Occipital lobe (tissue), 1 donor: ENCODE measurements at regions not wholly inside any gene's neighbourhood (a gene's known extent, or its start where the extent isn't known, plus 50 kb on each side); places are given as distances from the start of the nearest gene placed in this dataset.

Source experiments
- DNase-seq: peaks from one replicate; lab custom pipeline; 2025; lab: John Stamatoyannopoulos, UW

GRCh38 chr5:54651482-54652076 is 134.0 kb downstream of the SNX18 start:
- DNase-seq = no peak

- no peak for DNase-seq
These were observed 131.5 kb downstream of the SNX18 start for GRCh38 chr5:54649041-54649504.

DNA sequence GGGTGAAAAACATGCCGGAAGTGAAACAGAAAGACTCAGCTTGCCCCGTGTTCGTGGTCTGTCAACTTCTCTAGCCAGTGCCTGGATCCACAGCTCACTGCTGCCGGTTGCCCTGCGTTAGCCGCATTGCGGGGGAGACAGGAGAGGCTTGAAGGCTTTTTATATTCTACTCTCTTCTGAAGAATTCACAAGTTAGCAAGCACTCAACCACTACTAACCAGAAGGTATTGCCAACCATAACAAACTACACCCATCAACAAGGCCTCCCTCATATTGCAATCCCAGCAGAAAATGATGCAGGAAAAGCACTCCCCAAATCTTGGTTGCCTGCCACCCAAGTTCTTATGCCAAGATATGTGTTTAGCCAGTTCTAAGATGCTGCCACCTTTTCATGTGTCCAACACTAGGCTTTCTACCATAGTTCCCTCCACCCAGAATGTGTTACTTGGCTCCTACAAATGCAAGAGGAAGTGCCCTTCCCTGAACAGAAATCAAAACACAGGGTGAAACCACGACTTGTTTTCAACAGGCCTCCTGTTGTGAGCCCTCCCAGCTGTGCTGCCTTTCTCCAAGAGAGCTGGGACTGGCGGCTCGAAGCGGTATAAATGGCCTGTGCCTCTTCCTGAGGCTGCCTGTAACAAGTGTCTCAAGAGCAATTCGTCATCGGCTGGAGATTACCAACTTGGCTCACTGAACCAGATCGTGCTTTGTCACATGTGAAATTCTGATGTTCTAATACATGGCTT is 129.0 kb downstream of the SNX18 start:
- DNase-seq = no peak

DNA sequence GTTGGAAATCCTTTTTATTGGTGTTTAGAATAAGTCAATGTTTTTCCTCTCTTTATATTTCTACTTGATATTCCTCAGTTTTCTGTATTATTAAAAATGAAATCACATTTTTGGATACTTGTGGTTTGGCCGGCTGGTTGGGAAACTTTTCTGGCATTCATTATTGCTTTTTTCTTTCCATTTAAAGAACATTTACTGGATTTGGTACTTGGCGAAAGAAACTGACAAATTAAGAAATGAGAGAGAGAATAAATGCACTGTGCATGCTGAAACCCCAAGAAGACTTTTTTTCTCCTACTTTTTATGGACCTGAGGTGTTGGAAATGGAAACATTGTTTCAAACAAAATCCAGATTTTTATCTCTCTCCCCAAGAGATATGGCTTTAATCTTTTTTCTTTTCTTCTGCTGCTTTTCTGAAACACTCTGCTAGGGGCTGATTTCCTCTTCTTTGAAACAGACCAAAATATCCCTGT is 128.4 kb downstream of the SNX18 start:
- no peak for DNase-seq

GRCh38 chr5:54644226-54644625 is 126.7 kb downstream of the SNX18 start:
- DNase-seq = no peak

GRCh38 chr5:54643685-54644106 is 126.1 kb downstream of the SNX18 start:
- DNase-seq = no peak

DNA sequence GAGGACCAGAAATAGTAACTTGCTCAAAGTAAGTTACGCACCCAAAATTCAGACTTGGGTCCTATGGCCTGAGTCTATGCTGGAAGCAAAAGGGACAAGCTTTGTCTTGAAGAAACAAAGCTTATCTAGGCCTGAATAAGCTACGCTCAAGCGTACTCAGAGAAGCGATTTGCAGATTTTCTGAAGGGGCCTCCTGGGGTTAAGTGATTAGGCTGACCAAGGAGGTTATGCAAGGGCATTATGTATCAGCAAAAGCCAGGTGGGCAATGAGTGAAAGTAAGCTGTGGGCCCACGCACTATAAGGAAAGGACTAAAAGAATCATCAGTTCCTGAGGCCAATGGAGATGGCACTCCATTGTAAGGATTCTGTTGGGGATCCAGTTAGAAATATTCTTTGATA is 122.1 kb downstream of the SNX18 start:
- DNase-seq = no peak

- no peak for DNase-seq
These were observed 120.5 kb downstream of the SNX18 start for GRCh38 chr5:54638106-54638505.

- DNase-seq = no peak
These were observed 120.1 kb downstream of the SNX18 start for GRCh38 chr5:54637654-54638053.

- no peak for DNase-seq
These were observed 116.5 kb downstream of the SNX18 start for GRCh38 chr5:54634089-54634488.

GRCh38 chr5:54632131-54632701 is 114.7 kb downstream of the SNX18 start:
- DNase-seq = no peak

DNA sequence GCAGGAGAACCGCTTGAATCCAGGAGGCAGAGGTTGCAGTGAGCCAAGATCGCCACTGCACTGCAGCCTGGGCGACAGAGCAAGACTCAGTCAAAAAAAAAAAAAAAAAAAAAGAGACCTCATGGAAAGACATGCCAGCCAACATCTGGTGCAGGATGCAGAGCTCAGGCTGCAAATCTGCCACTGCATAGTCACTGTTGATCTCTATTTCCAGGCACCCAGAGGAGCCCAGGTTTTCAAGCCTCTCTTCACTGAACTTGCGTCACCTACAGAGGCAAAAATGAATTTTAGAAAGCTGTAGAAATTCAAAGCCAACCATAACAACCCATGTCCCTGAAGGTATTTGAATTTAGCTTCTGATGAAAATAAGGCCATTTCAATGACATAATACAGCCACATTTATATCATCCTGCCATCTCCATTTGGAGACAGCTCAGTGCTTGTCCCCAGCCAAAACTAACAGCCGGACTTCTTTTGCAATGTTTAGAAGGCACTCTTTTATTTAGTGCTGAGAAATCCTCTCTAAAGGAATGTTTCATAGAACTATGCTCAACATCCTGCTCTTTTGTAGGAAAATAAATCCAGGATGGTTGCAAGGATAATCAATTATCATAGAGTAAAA is 113.3 kb downstream of the SNX18 start:
- no peak for DNase-seq

DNA sequence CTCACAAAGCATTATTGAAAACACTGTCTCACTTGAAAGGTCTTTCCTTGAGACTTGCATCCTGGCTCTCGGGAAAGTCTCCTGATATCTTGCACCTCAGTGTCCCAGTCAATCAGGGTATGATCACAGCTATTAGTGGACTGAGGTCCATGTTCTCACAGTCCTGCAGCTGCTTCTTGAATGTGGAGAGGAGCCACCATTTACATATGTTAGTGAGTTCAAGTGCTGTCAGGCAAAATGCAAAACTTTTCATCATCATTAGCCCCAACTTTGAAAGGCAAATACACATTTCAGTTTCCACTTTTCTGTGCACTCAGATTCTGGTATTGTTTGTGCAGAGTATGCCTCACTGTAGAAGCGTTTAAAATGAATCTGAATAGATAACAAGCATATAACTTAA is 111.6 kb downstream of the SNX18 start:
- no peak for DNase-seq

DNA sequence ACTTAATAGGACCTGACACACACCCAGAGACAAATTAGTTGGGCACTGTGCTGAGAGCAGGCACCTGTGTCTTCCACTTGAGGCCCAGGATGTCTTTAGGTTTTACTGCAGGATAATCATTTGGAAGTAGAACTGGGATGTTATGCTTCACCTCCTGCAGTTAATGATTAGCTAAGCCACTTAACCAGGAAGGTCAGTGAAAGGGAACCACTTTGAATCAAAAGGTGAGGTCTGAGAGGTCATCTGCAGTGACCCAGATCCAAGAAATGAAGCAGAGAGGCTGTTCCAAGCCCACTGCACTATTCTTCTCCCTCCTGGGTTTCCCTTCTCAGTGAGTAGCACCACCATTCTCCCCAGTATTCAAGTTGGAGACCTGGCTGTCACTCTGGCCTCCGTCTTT is 110.5 kb downstream of the SNX18 start:
- DNase-seq = no peak

DNA sequence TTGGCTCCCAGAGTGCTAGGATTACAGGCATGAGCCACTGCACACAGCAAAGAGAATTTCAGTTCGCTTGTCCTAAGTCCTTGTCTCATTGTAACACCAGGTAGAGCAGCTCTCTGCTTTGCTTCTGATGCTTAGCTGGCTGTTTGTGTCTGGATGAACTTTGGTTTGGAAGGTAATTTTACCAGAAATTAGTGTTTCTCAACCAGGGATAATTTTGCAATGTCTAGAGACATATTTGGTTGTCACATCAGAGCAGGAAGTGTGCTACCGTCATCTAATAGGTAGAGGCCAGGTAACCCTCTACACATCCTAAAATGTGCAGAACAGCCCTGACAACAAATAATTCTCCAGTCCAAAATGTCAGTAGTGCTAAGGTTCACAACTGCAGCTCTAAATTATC is 108.8 kb downstream of the SNX18 start:
- no peak for DNase-seq

GRCh38 chr5:54624805-54625568 is 107.4 kb downstream of the SNX18 start:
- no peak for DNase-seq

GRCh38 chr5:54621709-54622108 is 104.2 kb downstream of the SNX18 start:
- DNase-seq = no peak

DNA sequence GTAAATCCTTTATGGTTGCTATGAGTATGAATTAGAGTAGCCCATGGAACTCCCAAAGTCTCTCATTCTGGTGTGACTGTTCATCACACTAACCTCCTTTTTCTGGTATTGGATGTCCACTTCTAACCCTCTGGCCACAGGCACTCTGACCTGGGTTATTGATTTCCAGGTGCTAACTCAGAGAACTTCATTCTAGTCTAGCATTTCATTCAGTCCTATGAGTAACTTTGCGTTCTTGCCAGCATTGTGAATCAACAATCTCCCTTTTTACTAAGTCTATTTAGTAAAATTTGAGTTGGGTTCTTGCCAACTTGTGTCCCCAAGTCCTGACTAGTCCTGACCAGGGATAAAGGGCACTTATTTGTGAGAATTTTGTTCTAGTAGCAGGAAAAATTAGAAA is 103.5 kb downstream of the SNX18 start:
- DNase-seq = no peak

GRCh38 chr5:54620141-54620933 is 102.8 kb downstream of the SNX18 start:
- DNase-seq = no peak

DNA sequence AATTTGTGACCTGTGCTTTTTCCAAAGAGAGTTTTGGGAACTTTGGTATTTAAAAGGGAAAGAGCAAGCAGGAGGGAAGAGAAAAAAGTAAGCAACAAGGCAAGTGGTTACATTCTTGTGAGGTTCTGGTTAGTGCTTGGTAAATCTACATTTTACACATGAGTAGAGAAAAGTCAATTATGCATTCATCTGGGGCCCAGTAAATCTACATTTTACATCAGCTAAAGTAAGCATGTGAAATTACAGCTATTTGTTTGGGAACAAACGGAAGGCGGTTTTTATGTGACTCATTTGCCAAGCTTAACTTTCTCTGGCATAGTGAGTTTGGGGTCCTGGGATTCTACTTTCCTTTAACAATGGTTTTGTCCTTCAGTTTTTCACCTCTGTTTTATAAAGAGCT is 102.2 kb downstream of the SNX18 start:
- DNase-seq = no peak
